NCI-H2227 (cell line): ENCODE measurements at regions not wholly inside any gene's neighbourhood (a gene's known extent, or its start where the extent isn't known, plus 50 kb on each side); places are given as distances from the start of the nearest gene placed in this dataset.

ENCODE experiments used
- DNase-seq: peaks from one replicate; lab custom pipeline; 2025; ENCODE audit not compliant: unreplicated experiment; lab: John Stamatoyannopoulos, UW

DNA sequence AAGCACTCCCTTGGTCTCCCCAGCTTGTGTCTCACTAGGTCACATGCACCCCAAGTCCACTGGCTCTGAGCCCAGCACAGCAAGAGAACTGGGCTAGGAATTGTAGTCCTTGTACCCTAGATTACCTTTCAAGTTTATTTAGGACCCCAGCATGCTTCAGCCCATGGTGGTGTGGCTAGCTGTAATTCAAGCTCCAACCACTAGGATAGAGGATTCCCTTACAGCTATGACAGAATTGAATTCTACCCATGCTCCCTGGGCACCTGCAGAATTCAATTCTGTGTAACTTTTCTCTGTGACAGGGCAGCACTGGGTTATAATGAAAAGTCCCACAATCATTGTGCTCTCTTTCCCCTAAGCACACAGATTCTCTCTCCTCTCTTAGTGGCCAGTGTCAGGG is 253.8 kb upstream of the DMD start:
- DNase-seq = no peak

DNA sequence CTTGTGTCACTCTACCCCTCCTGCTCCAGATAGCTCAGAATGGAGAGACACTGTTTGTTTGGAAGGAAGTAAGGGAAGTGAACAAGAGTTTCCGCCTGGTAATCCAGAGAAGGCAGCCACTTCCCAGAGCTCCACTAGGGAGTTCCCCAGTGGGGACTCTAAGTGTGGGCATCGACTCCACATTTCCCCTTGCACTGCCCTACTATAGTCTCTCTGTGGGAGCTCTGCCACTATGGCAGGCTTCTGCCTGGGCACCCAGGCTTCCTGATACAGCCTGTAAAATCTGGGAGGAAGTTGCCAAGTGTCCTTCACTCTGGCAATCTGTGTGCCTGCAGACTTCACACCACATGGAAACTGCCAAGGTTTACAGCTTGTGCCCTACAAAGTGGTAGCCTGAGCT is 245.8 kb upstream of the DMD start:
- DNase-seq = no peak

DNA sequence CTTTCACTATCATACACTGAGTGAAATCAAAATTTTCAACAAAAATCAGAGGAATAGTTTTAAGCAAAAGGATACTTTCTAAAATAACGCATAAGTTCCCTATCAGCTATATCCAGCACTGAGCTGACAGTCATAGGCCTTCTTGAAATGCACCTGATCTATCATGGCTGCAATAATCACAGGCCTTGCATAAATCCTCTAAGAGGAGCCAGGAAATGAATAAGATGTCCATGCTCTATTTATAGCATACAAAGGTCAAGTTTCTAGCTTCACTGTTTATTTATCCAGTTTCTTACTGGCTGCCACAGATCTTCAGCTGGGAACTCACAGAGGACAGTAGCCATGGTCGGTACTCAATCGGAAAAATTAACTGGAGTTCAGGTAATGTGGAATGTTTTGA is 235.9 kb upstream of the DMD start:
- no peak for DNase-seq

DNA sequence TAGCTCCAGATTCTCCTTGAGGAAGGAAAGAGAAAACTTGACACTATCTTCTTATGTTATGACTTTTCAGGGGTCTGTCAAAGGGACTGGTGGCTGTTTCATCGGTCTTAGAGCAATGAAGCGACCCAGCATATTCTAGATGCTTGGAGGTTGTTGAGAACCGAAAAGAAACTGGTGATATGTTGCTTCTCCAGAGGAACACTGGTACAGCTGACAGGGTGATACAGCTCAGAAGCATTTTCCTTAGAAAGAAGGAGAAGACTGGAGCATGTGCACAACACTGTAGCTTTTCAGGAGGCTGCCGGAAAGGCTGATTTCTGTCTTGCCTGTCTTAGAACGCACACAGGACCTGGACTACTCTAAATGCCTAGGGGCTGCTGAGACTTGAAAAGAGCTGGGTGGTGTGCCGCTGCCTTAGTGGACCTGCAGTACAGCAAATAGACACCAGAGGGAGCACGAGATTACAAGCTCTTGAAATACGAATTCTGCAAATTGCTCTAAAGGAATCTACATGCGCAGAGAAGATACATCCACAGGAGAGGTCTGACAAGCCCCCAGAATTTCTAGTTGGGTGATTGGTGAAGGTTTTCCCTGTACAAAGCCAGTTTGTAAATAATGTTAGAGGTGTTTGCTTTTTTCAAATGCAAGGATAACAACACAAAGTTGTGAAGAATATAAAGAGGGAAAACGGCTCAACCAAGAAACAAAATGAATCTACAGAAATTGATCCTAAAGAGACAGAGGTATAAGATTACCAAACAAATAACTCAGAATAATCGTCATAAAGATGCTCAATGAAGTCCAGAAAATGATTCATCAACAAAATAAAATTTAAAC is 223.1 kb upstream of the DMD start:
- peak; percentile 2 for DNase-seq

DNA sequence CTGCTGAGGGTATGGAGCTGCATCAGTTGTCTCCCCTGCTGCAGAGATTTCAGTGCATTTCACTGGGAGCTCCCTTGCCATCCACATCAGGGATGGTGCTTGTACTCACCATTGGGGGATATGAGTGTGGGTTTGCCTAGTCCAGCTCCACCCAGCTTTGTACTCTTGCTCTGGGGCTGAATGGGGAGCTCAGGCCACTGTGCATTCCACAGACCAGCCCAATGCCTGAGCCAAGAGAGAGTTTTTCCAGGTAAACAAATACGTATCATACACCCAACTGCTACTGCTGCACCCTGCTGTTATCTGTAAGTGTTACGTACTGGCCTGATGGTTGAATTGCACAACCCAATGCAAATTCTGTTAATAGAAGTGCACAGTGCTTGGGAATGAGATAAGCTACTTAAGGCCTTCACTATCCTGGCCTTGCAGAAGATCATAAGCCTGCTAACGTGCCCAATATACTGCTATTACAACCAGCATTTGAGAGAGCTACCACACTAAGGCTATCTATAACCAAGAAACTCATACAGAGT is 205.0 kb upstream of the DMD start:
- DNase-seq = no peak

DNA sequence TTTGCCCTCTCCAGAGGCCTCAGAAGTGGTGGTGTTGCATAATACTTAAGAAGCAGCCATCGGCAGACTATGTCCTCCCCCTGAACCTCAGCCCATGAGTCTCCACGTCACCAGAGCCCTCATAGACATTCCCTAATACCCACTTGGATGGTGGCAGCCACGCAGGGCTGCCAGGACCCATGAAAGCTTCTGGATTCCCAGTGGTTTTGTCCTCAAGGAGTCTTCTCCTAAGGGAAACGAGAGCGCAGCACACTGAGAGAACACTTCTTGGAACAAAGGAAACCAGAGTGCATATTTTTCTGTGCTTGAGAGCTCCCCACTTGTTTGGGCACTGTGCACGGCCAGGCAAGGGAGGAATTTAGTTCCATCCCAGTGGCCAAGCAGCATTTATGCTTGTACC is 204.1 kb upstream of the DMD start:
- DNase-seq = no peak

DNA sequence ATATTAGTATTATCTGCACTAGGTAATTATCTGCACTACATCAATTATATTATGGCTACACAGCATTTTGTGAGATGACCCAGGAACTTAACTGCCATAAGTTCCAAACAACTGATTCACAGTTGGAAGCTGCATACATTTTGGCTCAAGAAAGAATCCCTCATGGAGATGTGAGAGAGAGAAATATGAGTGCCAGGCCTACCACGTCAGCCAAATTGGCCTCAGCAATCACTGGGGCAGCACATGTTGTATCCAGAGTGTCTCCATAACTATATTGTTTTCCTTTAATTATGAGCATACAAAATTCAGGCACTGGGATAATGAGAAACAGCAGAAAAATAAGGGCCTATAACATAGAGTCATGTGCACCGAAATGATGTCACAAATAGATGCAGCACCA is 174.2 kb upstream of the DMD start:
- DNase-seq = no peak

DNA sequence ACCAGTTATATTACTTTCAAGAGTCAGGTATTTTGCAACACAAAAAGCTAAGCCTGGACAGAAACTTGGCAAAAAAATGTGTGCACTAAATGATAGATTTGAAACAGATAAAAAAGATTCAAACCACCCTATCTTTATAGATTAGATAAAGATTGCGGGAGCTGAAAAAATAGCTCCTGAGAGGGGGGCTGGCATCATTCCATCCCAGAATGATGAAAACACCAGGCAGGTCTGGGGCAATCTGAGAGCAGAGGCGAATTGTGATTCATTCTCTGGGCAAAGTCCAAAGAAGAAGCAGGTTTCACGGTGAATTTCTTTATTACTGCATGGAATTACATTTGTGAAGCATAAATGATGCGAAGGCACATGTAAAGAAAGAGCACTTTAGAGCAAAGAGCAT is 168.5 kb upstream of the DMD start:
- DNase-seq = no peak

DNA sequence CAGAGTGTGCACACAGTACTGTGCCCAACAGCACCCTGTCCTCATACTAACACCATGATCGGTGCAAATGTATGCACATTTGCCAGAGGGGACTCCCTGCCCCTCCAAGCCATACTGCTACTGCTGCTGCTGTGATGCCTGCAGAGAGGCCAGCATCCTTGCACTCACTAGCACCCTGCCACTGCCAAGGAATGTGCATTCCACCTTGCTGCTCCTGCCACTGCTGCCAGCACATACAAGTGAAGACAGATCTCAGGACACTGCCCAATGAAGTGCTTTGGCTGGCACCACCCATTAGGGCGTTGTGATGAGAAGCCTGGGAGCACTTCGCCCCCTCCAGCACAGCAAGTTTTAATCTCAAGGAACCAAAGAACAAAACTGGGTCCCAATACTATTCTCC is 146.3 kb upstream of the DMD start:
- no peak for DNase-seq

DNA sequence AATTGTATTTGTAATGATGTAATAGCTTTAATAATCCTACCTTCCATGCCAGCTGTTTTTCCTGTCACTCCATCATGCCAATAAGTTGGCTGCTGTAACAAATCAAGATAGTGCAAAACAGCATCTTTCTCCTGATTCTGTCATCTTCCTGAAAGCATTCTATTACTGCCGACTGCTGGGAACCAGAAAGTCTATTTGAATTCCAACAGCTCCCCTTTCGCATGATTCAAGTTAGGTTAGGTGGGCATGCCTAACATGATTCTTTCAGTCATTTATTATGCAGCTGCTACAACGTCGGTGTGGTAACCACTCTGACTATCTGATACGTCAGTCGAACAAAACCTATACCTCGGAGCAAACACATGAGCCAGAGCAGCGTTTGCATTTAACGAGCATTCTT is 127.9 kb upstream of the DMD start:
- DNase-seq = no peak

DNA sequence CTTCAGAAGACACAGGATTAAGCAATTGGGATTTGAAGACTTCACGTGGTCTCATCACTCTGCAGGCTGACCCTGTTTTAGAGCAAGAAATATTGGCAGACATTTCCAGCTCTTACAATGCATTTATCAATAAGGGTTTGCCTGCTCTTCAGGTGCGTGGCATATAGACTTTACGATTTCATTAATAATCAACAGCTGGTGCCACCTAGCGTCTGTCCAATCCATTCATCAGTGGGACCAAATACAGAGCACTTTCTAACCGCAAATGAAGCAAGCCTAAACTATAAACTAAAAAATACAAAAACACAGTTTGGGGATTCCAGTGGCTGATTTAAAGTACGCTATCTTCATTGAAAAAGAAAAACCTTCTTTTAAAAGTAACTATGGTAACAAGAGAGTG is 125.4 kb upstream of the DMD start:
- DNase-seq = no peak

DNA sequence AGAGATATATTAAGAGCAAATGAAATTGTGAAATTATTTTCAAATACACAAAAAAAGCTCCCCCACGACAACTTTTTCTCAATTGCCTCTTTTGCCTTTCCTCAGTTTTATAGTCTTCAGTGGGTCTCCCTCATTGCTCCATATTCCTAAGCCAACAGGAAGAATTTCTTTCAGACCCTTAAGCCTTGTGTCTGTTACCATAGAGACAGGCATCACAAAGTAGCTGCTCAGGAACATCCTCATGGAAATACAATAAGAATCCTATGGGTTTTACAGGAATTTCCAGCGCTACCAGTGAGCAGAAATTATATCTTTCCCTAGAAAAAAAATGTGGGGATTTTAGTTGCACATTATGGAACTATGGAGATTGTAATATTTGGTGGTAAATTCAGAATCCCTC is 121.9 kb upstream of the DMD start:
- no peak for DNase-seq

DNA sequence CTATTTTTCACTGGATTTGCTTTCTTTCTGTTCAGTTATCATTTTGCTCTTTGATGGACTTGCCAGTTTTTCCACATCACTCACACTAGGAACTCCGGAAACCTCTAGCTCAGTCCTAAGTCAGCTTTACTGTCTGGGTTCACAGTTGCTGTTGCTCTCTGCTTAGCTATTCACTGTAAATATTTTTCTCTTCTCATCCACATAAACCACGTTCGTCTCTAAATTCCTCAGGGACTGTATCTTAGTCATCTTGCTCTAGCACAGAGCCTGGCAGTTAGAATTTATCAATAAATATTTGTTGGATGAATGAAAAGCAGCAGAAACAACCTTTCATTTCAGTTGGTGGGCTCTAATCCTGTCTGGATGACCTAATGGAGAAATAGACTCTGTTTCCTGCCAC is 119.4 kb upstream of the DMD start:
- no peak for DNase-seq

DNA sequence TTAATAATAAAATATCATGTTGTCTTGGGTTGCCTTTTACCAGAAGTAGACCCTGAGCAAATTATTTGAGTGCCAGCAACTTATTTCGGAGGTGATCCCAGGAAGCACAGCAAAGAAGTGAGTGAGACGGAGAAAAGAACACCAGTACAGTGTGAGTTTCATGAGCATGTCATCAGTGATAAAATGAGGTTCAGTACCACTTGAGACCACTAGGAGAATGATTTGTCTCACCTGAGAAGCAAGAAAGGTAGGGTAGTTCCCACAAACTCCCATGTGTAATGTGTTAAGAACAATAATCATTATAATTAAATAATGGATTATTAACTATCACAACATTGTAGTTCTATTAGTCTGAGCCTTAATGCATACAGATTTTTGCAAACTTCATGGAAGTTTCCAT is 112.8 kb upstream of the DMD start:
- DNase-seq = no peak

DNA sequence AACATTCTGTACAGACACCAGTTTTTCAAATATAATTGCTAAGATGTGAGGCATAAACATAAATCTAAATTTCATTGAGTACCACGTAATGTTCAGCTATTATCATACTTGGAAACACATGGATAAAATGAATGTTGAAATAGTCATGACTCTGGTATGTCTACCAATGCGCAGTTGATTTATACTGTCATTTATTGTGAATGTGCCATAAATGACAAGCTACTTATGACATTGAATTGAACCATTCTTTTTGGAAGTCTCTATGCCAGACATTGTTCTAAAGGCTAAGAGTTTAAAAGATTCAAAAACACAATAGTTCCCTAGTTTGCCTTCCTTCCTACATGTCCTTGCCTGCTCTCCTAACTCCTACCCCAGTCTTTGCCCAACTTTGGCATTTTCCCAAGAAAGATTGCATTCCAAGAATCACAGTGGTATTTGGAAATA is 96.6 kb upstream of the DMD start:
- no peak for DNase-seq

DNA sequence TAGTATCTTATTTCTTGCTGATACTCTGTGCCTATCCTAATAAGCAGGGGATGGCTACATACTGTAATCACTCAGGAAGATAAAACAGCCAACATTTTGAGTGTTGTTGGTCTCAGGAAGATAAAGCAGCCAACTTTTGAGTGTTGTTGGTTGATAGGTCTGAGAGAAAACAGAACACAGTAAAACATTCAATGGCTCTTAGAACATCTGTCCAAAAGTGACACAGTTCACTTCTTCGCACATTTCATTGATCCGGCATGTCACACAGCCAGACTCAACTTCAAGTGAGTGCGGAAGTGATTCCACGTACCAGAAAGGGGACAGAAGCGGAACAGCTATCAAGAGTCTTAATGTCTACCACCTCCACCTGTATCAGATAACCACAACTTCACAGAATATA is 87.3 kb upstream of the DMD start:
- no peak for DNase-seq

DNA sequence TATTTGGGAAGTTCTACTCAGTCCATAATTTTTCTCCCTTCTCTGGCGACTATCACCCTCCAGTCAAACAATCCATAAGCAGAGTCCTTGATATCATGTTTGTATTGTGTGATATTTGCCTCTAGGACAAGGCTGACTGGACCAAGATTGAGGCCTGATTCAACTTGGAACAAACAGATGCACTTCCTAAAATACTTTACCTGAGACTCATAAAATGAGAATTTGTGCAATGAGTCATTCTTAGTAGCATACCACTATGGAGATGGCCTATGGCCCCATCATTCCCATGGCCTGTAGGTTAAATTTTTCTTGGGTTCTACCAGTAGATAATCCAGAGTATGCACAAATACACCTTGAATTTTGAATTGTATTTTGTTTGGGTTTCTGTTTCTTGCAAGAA is 74.2 kb upstream of the DMD start:
- no peak for DNase-seq

DNA sequence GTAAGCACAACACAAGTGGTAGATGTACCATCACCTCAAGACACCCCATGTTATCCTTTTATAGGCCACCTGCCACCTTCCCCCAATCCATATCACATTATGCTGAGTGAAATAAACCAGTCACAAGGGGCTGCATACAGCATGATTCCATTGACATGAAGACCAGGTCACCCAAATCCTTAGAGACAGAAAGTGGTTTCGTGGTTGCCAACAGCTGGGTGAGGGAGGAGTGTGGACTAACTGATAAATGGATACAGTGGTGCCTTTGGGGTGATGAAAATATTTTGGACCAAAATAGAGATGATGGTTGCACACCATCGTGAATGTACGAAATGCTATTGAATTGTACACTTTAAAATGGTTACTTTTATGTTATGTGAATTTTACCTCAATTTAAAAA is 65.7 kb upstream of the DMD start:
- no peak for DNase-seq

DNA sequence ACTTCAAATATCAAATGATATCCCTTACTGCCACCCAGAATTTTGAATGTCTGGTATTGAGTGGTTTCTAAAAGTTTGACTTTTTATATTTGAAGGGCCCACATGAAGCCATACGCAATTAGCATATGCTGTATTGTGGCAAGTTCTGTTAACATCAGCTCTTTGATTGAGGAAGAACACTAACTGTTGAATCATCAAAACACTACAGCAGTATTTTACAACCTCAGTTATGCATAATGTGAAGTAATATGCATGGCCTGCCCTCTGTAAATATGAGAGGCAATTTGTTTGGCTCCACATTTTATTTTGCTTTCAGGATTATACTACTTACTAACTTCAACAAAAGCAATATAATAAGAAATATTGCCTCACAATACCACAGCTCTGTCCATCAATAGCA is 62.2 kb upstream of the DMD start:
- no peak for DNase-seq

DNA sequence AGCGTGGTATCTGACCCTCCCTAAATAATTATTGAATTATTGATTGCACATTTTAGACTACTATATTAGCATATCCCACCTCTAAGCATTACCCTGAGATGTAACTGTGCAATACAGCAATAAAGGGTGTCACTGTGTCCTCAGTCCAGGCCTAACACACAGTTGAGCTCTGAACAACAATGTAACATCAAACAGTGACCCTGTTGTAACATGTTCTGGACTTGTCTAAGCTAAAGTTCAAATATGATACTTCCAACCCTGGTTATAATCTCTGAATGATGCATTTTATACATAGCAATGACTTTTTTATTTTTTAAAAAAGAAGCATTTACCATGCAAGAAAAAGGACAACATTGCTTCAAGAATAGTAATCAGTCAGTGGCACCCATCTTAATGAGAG is 61.6 kb upstream of the DMD start:
- no peak for DNase-seq
